Liver (tissue), 8 donors: ENCODE measurements at regions not wholly inside any gene's neighbourhood (a gene's known extent, or its start where the extent isn't known, plus 50 kb on each side); places are given as distances from the start of the nearest gene placed in this dataset.

Experiments
- DNase-seq: peaks from one replicate; pipeline ENCODE4 v3.0.0-alpha.2; 2017; ENCODE audit warnings: low spot score
- H3K27ac ChIP-seq, 2 donors: one replicate each; pipeline ENCODE4 v1.7.0; 2013; ENCODE audit warnings: inconsistent platforms in 2 of 2, low read length in 2 of 2, control low read depth in 1 of 2, low read depth in 1 of 2, mild to moderate bottlenecking in 1 of 2
- H3K27me3 ChIP-seq, 4 donors: one replicate each; pipeline versions ENCODE4 v1.6.1 to v1.7.0; 2013; ENCODE audit warnings: low read length in 3 of 4, inconsistent platforms in 1 of 4, mild to moderate bottlenecking in 1 of 4, moderate library complexity in 1 of 4; ENCODE audit not compliant: control insufficient read depth in 4 of 4, insufficient read depth in 4 of 4
- H3K36me3 ChIP-seq, 4 donors: one replicate each; pipeline versions ENCODE4 v1.6.1 to v1.7.0; 2013; ENCODE audit warnings: low read length in 3 of 4, mild to moderate bottlenecking in 3 of 4, low read depth in 1 of 4, moderate library complexity in 1 of 4; ENCODE audit not compliant: control insufficient read depth in 4 of 4, insufficient read depth in 3 of 4
- H3K4me1 ChIP-seq, 4 donors: one replicate each; pipeline versions ENCODE4 v1.6.1 to v1.7.0; 2013; ENCODE audit warnings: low read length in 3 of 4, mild to moderate bottlenecking in 3 of 4, moderate library complexity in 1 of 4; ENCODE audit not compliant: control insufficient read depth in 4 of 4, insufficient read depth in 4 of 4
- H3K4me3 ChIP-seq, 3 donors: one replicate each; pipeline versions ENCODE4 v1.6.1 to v1.7.0; 2013; ENCODE audit warnings: low read length in 3 of 3, control low read depth in 1 of 3, low read depth in 1 of 3, mild to moderate bottlenecking in 1 of 3
- H3K9ac ChIP-seq, 2 donors: one replicate each; pipeline ENCODE4 v1.7.0; 2013; ENCODE audit warnings: low read length in 2 of 2, mild to moderate bottlenecking in 2 of 2, moderate library complexity in 2 of 2, control low read depth in 1 of 2, low read depth in 1 of 2
- H3K9me3 ChIP-seq, 4 donors: one replicate each; pipeline versions ENCODE4 v1.6.1 to v1.7.0; 2013; ENCODE audit warnings: low read length in 3 of 4; ENCODE audit not compliant: control insufficient read depth in 4 of 4
- ATF3 ChIP-seq: IDR thresholded peaks from 2 replicates; pipeline ENCODE4 v1.6.1; 2016; ENCODE audit warnings: antibody characterized with exemption
- EGR1 ChIP-seq, 2 donors: IDR thresholded peaks; 2 replicates each; pipeline ENCODE4 v1.6.1; 2016 to 2018; ENCODE audit warnings: antibody characterized with exemption in 2 of 2, low read depth in 2 of 2
- FOXA1 ChIP-seq: IDR thresholded peaks from 2 replicates; pipeline ENCODE4 v1.6.1; 2016; ENCODE audit warnings: antibody characterized with exemption
- FOXA2 ChIP-seq: IDR thresholded peaks from 2 replicates; pipeline ENCODE4 v1.6.1; 2016; ENCODE audit warnings: antibody characterized with exemption
- GABPA ChIP-seq, 2 donors: IDR thresholded peaks in 1 of 2; conservative IDR thresholded peaks in 1 of 2; 2 replicates each; pipeline ENCODE4 v1.6.1; 2016; ENCODE audit warnings: antibody characterized with exemption in 2 of 2, mild to moderate bottlenecking in 1 of 2, moderate library complexity in 1 of 2
- HNF4A ChIP-seq, 2 donors: conservative IDR thresholded peaks; 2 replicates each; pipeline ENCODE4 v1.6.1; 2016; ENCODE audit warnings: antibody characterized with exemption in 2 of 2, mild to moderate bottlenecking in 2 of 2
- HNF4G ChIP-seq: IDR thresholded peaks from 2 replicates; pipeline ENCODE4 v1.6.1; 2016; ENCODE audit warnings: antibody characterized with exemption
- JUND ChIP-seq, 2 donors: IDR thresholded peaks; 2 replicates each; pipeline ENCODE4 v1.6.1; 2016; ENCODE audit warnings: antibody characterized with exemption in 2 of 2
- NR2F2 ChIP-seq: IDR thresholded peaks from 2 replicates; pipeline ENCODE4 v1.6.1; 2016; ENCODE audit warnings: antibody characterized with exemption
- RAD21 ChIP-seq, 2 donors: IDR thresholded peaks; 2 replicates each; pipeline ENCODE4 v1.6.1; 2016; ENCODE audit warnings: antibody characterized with exemption in 2 of 2, mild to moderate bottlenecking in 2 of 2
- REST ChIP-seq: IDR thresholded peaks from 2 replicates; pipeline ENCODE4 v1.6.1; 2016; ENCODE audit warnings: antibody characterized with exemption, mild to moderate bottlenecking
- TAF1 ChIP-seq: conservative IDR thresholded peaks from 2 replicates; pipeline ENCODE4 v1.6.1; 2016; ENCODE audit warnings: antibody characterized with exemption, mild to moderate bottlenecking
- YY1 ChIP-seq: IDR thresholded peaks from 2 replicates; pipeline ENCODE4 v1.6.1; 2016; ENCODE audit warnings: antibody characterized with exemption, mild to moderate bottlenecking
- ZBTB33 ChIP-seq: IDR thresholded peaks from 2 replicates; pipeline ENCODE4 v1.6.1; 2016; ENCODE audit warnings: antibody characterized with exemption
- WGBS: extraction: QIAGEN DNeasy Blood & Tissue Kit; methylation state at CpG from one replicate; pipeline ENCODE4 v1.1.7; 2013; 5-methylcytosine and 5-hydroxymethylcytosine counted together
- TF ChIP-seq, protein P1 (sequence below): IDR thresholded peaks from 2 replicates; pipeline ENCODE4 v1.6.1; 2016; ENCODE audit warnings: antibody characterized with exemption
- TF ChIP-seq, protein P2 (sequence below): fragments of 150-350 bp; IDR thresholded peaks from 2 replicates; pipeline ENCODE4 v1.5.1; 2017; ENCODE audit warnings: improper control_type of control experiment, low read depth, low read length; ENCODE audit not compliant: missing input control
- donor health status: healthy.
- donor health status: healthy.
- donor health status: healthy.
- donor health status: healthy.
- donor health status: healthy.

- DNase-seq: no peak
- Histone ChIP-seq H3K36me3 (no peaks in the 10 kb centered on the region), H3K9me3 (peaks cover 0 to 1% (median 0%) of the 10 kb centered on the region in 4 donors), H3K27ac (no peak overlapping the region), H3K4me3 (no peak overlapping the region), H3K4me1 (no peaks in the 10 kb centered on the region), H3K9ac (no peak overlapping the region), H3K27me3 (no peaks in the 10 kb centered on the region)
- 85% methylated on average over 6 of the region's 6 CpGs for WGBS
- TF ChIP-seq ATF3: no peak
These were observed 310.5 kb downstream of the RAPGEF2 start for GRCh38 chr4:159413306-159413943.

DNA sequence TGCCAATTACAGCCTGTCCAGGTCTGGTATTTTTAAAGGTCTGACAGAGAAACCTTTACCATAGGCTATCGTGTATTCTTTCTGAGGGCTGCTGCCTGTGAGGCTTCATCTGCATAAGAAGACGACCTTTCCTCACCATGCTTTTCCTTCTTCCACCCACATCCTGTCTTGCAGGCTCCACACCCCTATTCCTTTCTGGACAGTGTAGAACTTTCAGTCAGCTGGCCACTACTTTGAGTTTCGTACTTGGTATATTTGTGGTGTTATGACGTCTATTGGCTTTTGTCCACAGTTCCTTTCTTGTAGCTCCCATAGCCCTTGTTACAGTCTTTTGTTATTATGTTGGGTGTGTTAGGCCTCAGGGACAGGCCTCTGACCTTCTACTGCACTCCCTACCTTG, 311.4 kb downstream of the RAPGEF2 start:
- Histone ChIP-seq H3K27me3 (no peaks in the 10 kb centered on the region), H3K4me3 (no peak overlapping the region), H3K9ac (no peak overlapping the region), H3K4me1 (no peaks in the 10 kb centered on the region), H3K27ac (no peak overlapping the region), H3K36me3 (no peaks in the 10 kb centered on the region), H3K9me3 (peaks cover 0 to 1% (median 0%) of the 10 kb centered on the region in 4 donors)
- 92% methylated on average over 4 of the region's 4 CpGs for WGBS
- TF ChIP-seq TAF1 (no peak), JUND (IDR thresholded peaks at IDR 0.05) (no peak), HNF4A (conservative IDR thresholded peaks at IDR 0.05) (no peak), REST (no peak), RAD21 (IDR thresholded peaks at IDR 0.05) (no peak), FOXA1 (no peak), NR2F2 (no peak), EGR1 (IDR thresholded peaks at IDR 0.05; ENCODE audit: low read depth in 2 of 2) (no peak), FOXA2 (no peak), HNF4G (no peak), GABPA (IDR thresholded peaks at IDR 0.05 in 1 of 2, conservative IDR thresholded peaks at IDR 0.05 in 1 of 2) (no peak)
- TF ChIP-seq, protein P1, sequence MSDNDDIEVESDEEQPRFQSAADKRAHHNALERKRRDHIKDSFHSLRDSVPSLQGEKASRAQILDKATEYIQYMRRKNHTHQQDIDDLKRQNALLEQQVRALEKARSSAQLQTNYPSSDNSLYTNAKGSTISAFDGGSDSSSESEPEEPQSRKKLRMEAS: no peak
- no peak for DNase-seq

GRCh38 chr4:159416073-159416472, 313.2 kb downstream of the RAPGEF2 start:
- H3K27ac ChIP-seq: no peak overlapping the region
- no peak for DNase-seq
- WGBS: 76% methylated on average over 2 of the region's 2 CpGs
- H3K9me3 ChIP-seq: peaks cover 7 to 12% (median 9%) of the 10 kb centered on the region in 4 donors
- no peak overlapping the region for H3K4me3 ChIP-seq
- H3K4me1 ChIP-seq: no peaks in the 10 kb centered on the region
- H3K27me3 ChIP-seq: no peaks in the 10 kb centered on the region
- no peaks in the 10 kb centered on the region for H3K36me3 ChIP-seq
- no peak overlapping the region for H3K9ac ChIP-seq
- TF ChIP-seq HNF4A (conservative IDR thresholded peaks at IDR 0.05): no peak
- TF ChIP-seq FOXA1: no peak
- no peak for TF ChIP-seq ZBTB33
- no peak for TF ChIP-seq RAD21 (IDR thresholded peaks at IDR 0.05)
- TF ChIP-seq HNF4G: no peak
- no peak for TF ChIP-seq REST
- TF ChIP-seq, protein P2, sequence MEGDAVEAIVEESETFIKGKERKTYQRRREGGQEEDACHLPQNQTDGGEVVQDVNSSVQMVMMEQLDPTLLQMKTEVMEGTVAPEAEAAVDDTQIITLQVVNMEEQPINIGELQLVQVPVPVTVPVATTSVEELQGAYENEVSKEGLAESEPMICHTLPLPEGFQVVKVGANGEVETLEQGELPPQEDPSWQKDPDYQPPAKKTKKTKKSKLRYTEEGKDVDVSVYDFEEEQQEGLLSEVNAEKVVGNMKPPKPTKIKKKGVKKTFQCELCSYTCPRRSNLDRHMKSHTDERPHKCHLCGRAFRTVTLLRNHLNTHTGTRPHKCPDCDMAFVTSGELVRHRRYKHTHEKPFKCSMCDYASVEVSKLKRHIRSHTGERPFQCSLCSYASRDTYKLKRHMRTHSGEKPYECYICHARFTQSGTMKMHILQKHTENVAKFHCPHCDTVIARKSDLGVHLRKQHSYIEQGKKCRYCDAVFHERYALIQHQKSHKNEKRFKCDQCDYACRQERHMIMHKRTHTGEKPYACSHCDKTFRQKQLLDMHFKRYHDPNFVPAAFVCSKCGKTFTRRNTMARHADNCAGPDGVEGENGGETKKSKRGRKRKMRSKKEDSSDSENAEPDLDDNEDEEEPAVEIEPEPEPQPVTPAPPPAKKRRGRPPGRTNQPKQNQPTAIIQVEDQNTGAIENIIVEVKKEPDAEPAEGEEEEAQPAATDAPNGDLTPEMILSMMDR: no peak
- no peak for TF ChIP-seq YY1
